Coronary artery (tissue), 2 donors: ENCODE measurements at regions not wholly inside any gene's neighbourhood (a gene's known extent, or its start where the extent isn't known, plus 50 kb on each side); places are given as distances from the start of the nearest gene placed in this dataset.

Experiments
- DNase-seq: peaks from one replicate; pipeline ENCODE4 v3.0.0-alpha.2; 2017; ENCODE audit warnings: low spot score
- H3K27ac ChIP-seq, 2 donors: fragments of 200-600 bp; sonication (generic); one replicate each; pipeline ENCODE4 v1.5.1; 2016 to 2019
- H3K4me3 ChIP-seq: fragments of 200-600 bp; sonication (generic); 2 replicates; pipeline ENCODE4 v1.5.1; 2016; ENCODE audit warnings: mild to moderate bottlenecking, moderate library complexity
- CTCF ChIP-seq: fragments of 200-600 bp; sonication (generic); IDR thresholded peaks from one replicate; pipeline ENCODE4 v1.5.1; 2019; ENCODE audit warnings: antibody characterized with exemption

GRCh38 chr3:166111562-166111961, 274.3 kb upstream of the BCHE start:
- TF ChIP-seq CTCF = no peak
- H3K4me3 ChIP-seq = no peak overlapping the region
- no peak overlapping the region for H3K27ac ChIP-seq
- no peak for DNase-seq

GRCh38 chr3:166110102-166110501, 272.9 kb upstream of the BCHE start:
- DNase-seq = no peak
- TF ChIP-seq CTCF = no peak
- no peak overlapping the region for H3K4me3 ChIP-seq
- H3K27ac ChIP-seq = no peak overlapping the region

DNA sequence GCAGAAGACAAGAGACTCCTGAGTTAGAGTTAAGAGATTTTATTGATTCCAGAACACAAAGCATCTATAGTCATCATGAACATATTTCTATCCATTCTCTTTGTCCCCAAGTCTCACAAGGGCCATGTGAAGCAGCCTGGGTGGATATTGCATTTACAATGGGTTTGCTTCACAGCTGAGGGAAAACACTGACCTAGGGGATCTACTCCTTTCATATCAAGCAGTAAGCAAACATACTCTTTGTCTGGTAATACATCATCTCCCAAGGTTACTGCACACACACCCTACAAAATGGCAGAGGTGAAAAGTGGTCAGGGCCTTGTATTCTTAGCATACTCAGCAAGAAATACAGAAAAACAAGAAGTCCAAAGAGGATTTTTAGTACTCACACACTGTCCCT, 267.7 kb upstream of the BCHE start:
- TF ChIP-seq CTCF = no peak
- no peak overlapping the region for H3K27ac ChIP-seq
- H3K4me3 ChIP-seq = no peak overlapping the region
- DNase-seq = no peak

DNA sequence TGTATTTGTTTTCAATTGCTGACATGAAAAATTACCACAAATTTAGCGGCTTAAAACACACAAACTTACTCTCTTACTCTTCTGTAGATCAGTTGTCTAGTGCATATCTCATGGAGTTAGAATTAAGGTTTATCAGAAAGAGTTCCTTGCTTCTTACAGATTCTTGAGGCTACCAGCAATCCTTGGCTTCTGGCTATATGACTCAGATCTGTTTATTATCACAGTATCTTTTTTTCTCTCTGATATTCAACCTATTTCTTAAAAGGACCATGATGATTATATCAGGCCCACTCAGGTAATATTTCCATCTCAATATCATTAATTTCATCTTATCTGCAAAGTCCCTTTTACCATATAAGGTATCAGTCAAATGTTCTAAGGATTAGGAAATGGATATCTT, 263.5 kb upstream of the BCHE start:
- no peak for TF ChIP-seq CTCF

GRCh38 chr3:166089575-166089974, 252.4 kb upstream of the BCHE start:
- DNase-seq = no peak
- no peak overlapping the region for H3K4me3 ChIP-seq
- TF ChIP-seq CTCF = no peak
- no peak overlapping the region for H3K27ac ChIP-seq

More for the DNA sequence above, 263.5 kb upstream of the BCHE start:
- DNase-seq = no peak
- H3K4me3 ChIP-seq = no peak overlapping the region
- no peak overlapping the region for H3K27ac ChIP-seq

- TF ChIP-seq CTCF = no peak
- DNase-seq = no peak
- Histone ChIP-seq H3K4me3 (no peak overlapping the region), H3K27ac (no peak overlapping the region)
Observed at GRCh38 chr3:166085164-166085856, 248.1 kb upstream of the BCHE start.

DNA sequence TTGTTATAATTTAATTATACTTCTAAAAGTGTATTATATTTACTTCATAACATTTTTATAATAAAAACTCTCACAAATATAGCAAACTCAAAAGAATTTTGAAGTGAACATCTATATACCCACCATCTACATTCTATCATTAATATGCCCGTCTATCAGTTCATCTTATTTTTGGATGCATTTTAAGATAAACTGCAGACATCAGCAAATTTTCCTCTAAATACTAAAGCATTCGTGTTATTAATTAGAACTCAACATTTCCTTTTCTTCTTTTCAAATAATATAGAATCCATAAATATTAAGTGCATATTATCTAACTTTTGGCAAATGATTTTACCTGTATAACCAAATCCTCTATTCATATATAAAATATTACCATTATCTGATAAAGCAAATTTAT, 242.9 kb upstream of the BCHE start:
- no peak overlapping the region for H3K4me3 ChIP-seq
- no peak for TF ChIP-seq CTCF
- DNase-seq = no peak
- H3K27ac ChIP-seq = no peak overlapping the region
